SK-N-SH (cell line): ENCODE measurements at regions not wholly inside any gene's neighbourhood (a gene's known extent, or its start where the extent isn't known, plus 50 kb on each side); places are given as distances from the start of the nearest gene placed in this dataset.

Experiments used
- CTCF ChIA-PET: fragments of 300-600, 350-600 bp; formaldehyde crosslinking; extraction: SDS; loops from one replicate; lab custom pipeline; 2021; lab: Yijun Ruan, JAX
- POLR2A ChIA-PET: fragments of 350-600 bp; sonication (Branson Sonifier 250); formaldehyde crosslinking; extraction: SDS; loops from one replicate; lab custom pipeline; 2020; ENCODE audit warnings: antibody characterized with exemption, inconsistent platforms; lab: Yijun Ruan, JAX
- DNase-seq: peaks from one replicate; pipeline ENCODE4 v3.0.0; 2012
- H2AFZ ChIP-seq: fragments of 200-600 bp; sonication (generic); 2 replicates; pipeline ENCODE4 v1.8.1; 2016; ENCODE audit warnings: antibody characterized with exemption, mild to moderate bottlenecking, low read depth
- H3F3A ChIP-seq: fragments of 200-600 bp; sonication (generic); replicated peaks from 2 replicates; pipeline ENCODE3; 2016; ENCODE audit warnings: antibody characterized with exemption, mild to moderate bottlenecking; ENCODE audit not compliant: insufficient read depth
- H3K27ac ChIP-seq, 2 experiments: fragments of 200-500 bp in 1 of 2; fragments of 200-600 bp in 1 of 2; sonication (Bioruptor generic) in 1 of 2; sonication (generic), shearing (Covaris generic) in 1 of 2; 2 replicates each; pipeline versions ENCODE4 v1.5.1 to v1.6.1; 2014 to 2016; ENCODE audit warnings: low read depth in 2 of 2, inconsistent platforms in 1 of 2, low read length in 1 of 2, mild to moderate bottlenecking in 1 of 2, mixed read lengths in 1 of 2
- H3K27me3 ChIP-seq: fragments of 200-600 bp; sonication (generic), shearing (Covaris generic); 2 replicates; pipeline ENCODE4 v1.6.1; 2016; ENCODE audit warnings: mixed run types; ENCODE audit not compliant: insufficient read depth
- H3K36me3 ChIP-seq, 2 experiments: fragments of 200-500 bp in 1 of 2; fragments of 200-600 bp in 1 of 2; sonication (Bioruptor generic) in 1 of 2; sonication (generic) in 1 of 2; replicated peaks in 1 of 2; 2 replicates each; pipeline versions ENCODE3 to v1.5.1; 2014 to 2016; ENCODE audit warnings: low read length in 1 of 2, mild to moderate bottlenecking in 1 of 2; ENCODE audit not compliant: insufficient read depth in 2 of 2, control insufficient read depth in 1 of 2
- H3K4me1 ChIP-seq, 2 experiments: fragments of 200-500 bp in 1 of 2; fragments of 200-600 bp in 1 of 2; sonication (Bioruptor generic) in 1 of 2; sonication (generic), shearing (Covaris generic) in 1 of 2; 2 replicates each; pipeline versions ENCODE4 v1.5.1 to v1.6.1; 2014 to 2016; ENCODE audit warnings: low read depth in 1 of 2, low read length in 1 of 2, mixed run types in 1 of 2; ENCODE audit not compliant: insufficient read depth in 2 of 2, control insufficient read depth in 1 of 2
- H3K4me2 ChIP-seq: fragments of 200-600 bp; sonication (generic), shearing (Covaris generic); 2 replicates; pipeline ENCODE4 v1.6.1; 2017; ENCODE audit warnings: mixed run types
- H3K4me3 ChIP-seq, 2 experiments: fragments of 200-500 bp in 1 of 2; fragments of 200-600 bp in 1 of 2; sonication (Bioruptor generic) in 1 of 2; sonication (generic), shearing (Covaris generic) in 1 of 2; 2 replicates each; pipeline versions ENCODE4 v1.5.1 to v1.8.1; 2014 to 2016; ENCODE audit warnings: low read depth in 2 of 2, inconsistent platforms in 1 of 2, low read length in 1 of 2, mild to moderate bottlenecking in 1 of 2, mixed read lengths in 1 of 2, moderate library complexity in 1 of 2
- H3K79me2 ChIP-seq: fragments of 200-600 bp; sonication (generic); 2 replicates; pipeline ENCODE4 v1.8.1; 2017; ENCODE audit warnings: mild to moderate bottlenecking; ENCODE audit not compliant: insufficient read depth
- H3K9ac ChIP-seq: fragments of 200-600 bp; sonication (generic); 2 replicates; pipeline ENCODE4 v1.6.1; 2017; ENCODE audit warnings: mixed run types
- H3K9me2 ChIP-seq: fragments of 200-600 bp; sonication (generic); 2 replicates; pipeline ENCODE4 v1.6.1; 2017; ENCODE audit warnings: mixed run types
- H3K9me3 ChIP-seq: fragments of 200-600 bp; sonication (generic); 2 replicates; pipeline ENCODE4 v1.6.1; 2017; ENCODE audit warnings: mixed run types, mild to moderate bottlenecking, moderate library complexity
- H4K20me1 ChIP-seq: fragments of 200-600 bp; sonication (generic); 2 replicates; pipeline ENCODE4 v1.6.1; 2017; ENCODE audit warnings: mild to moderate bottlenecking, mixed run types; ENCODE audit not compliant: insufficient read depth
- CHD2 ChIP-seq: fragments of 150-350 bp; IDR thresholded peaks from 2 replicates; pipeline ENCODE4 v1.6.1; 2018; ENCODE audit warnings: low read length; ENCODE audit not compliant: partially characterized antibody
- ELF1 ChIP-seq: IDR thresholded peaks from 2 replicates; pipeline ENCODE4 v1.4.0; 2012
- FOSL2 ChIP-seq: IDR thresholded peaks from 2 replicates; pipeline ENCODE4 v1.4.0; 2012; ENCODE audit warnings: low read depth, mild to moderate bottlenecking, moderate library complexity, borderline replicate concordance
- GABPA ChIP-seq: IDR thresholded peaks from 2 replicates; pipeline ENCODE4 v1.4.0; 2012; ENCODE audit warnings: low read depth, mild to moderate bottlenecking
- IRF3 ChIP-seq: fragments of 150-350 bp; IDR thresholded peaks from 2 replicates; pipeline ENCODE4 v1.6.1; 2016; ENCODE audit warnings: mild to moderate bottlenecking, low read depth, low read length
- JUND ChIP-seq: IDR thresholded peaks from 2 replicates; pipeline ENCODE4 v1.4.0; 2012
- MAX ChIP-seq: IDR thresholded peaks from 2 replicates; pipeline ENCODE4 v1.4.0; 2012; ENCODE audit warnings: low read depth
- NFIC ChIP-seq: IDR thresholded peaks from 2 replicates; pipeline ENCODE4 v1.4.0; 2012; ENCODE audit warnings: borderline replicate concordance
- POLR2AphosphoS5 ChIP-seq: IDR thresholded peaks from 2 replicates; pipeline ENCODE4 v1.6.1; 2012; ENCODE audit warnings: low read depth, low read length
- REST ChIP-seq: IDR thresholded peaks from 2 replicates; pipeline ENCODE4 v1.6.1; 2012; ENCODE audit warnings: mild to moderate bottlenecking, low read depth, low read length, moderate library complexity
- RFX5 ChIP-seq: IDR thresholded peaks from 2 replicates; pipeline ENCODE4 v1.6.1; 2012; ENCODE audit warnings: mild to moderate bottlenecking, improper control_type of control experiment, low read length
- TAF1 ChIP-seq: IDR thresholded peaks from 2 replicates; pipeline ENCODE4 v1.6.1; 2012; ENCODE audit warnings: low read depth, mild to moderate bottlenecking, low read length, moderate library complexity, borderline replicate concordance
- TEAD4 ChIP-seq: IDR thresholded peaks from 2 replicates; pipeline ENCODE4 v1.4.0; 2012; ENCODE audit warnings: mild to moderate bottlenecking, borderline replicate concordance; ENCODE audit not compliant: insufficient read depth
- USF1 ChIP-seq: IDR thresholded peaks from 2 replicates; pipeline ENCODE4 v1.4.0; 2012; ENCODE audit warnings: low read depth, borderline replicate concordance
- USF2 ChIP-seq: fragments of 150-350 bp; IDR thresholded peaks from 2 replicates; pipeline ENCODE4 v1.6.1; 2017; ENCODE audit warnings: antibody characterized with exemption, low read length, low read depth, borderline replicate concordance
- YY1 ChIP-seq: IDR thresholded peaks from 2 replicates; pipeline ENCODE4 v1.4.0; 2012; ENCODE audit warnings: low read depth, mild to moderate bottlenecking

- Histone ChIP-seq H3F3A (no peaks in the 10 kb centered on the region), H2AFZ (no peak overlapping the region), H3K9me3 (no peaks in the 10 kb centered on the region), H3K9me2 (no peaks in the 10 kb centered on the region), H4K20me1 (no peaks in the 10 kb centered on the region), H3K79me2 (no peaks in the 10 kb centered on the region), H3K4me1 (no peaks in the 10 kb centered on the region), H3K36me3 (no peaks in the 10 kb centered on the region), H3K27ac (no peak overlapping the region), H3K9ac (no peak overlapping the region), H3K27me3 (no peaks in the 10 kb centered on the region), H3K4me2 (no peak overlapping the region), H3K4me3 (no peak overlapping the region)
- DNase-seq: no peak
- ChIA-PET CTCF (no interaction called here), POLR2A (no interaction called here)
- TF ChIP-seq JUND (no peak), USF1 (no peak), TEAD4 (no peak), TAF1 (no peak), IRF3 (no peak), NFIC (no peak), GABPA (no peak), ELF1 (no peak), POLR2AphosphoS5 (no peak), REST (no peak), RFX5 (no peak), YY1 (no peak), MAX (no peak), USF2 (no peak), FOSL2 (no peak), CHD2 (no peak)
These were observed 1555.4 kb downstream of the PCDH18 start for GRCh38 chr4:135976860-135977259.
